Superior temporal gyrus (tissue), 1 donor: ENCODE measurements at regions not wholly inside any gene's neighbourhood (a gene's known extent, or its start where the extent isn't known, plus 50 kb on each side); places are given as distances from the start of the nearest gene placed in this dataset.

Experiments used
- DNase-seq: peaks from one replicate; pipeline ENCODE4 v3.0.0-alpha.2; 2016; ENCODE audit errors: extremely low spot score

GRCh38 chr6:165986914-165987482 is 180.7 kb downstream of the TBXT start:
- DNase-seq, result no peak

- DNase-seq, result no peak
Observed at GRCh38 chr6:165986311-165986913, 181.2 kb downstream of the TBXT start.

GRCh38 chr6:165985806-165986299 is 181.8 kb downstream of the TBXT start:
- no peak for DNase-seq

- DNase-seq, result peak; percentile 27
Observed at GRCh38 chr6:165985281-165985805, 182.3 kb downstream of the TBXT start.

GRCh38 chr6:165984729-165985275 is 182.8 kb downstream of the TBXT start:
- no peak for DNase-seq

- no peak for DNase-seq
Observed at GRCh38 chr6:165983112-165984072, 184.3 kb downstream of the TBXT start.

GRCh38 chr6:165978476-165978875 is 189.2 kb downstream of the TBXT start:
- DNase-seq, result no peak

GRCh38 chr6:165976684-165977083 is 191.0 kb downstream of the TBXT start:
- DNase-seq, result no peak

GRCh38 chr6:165974817-165975216 is 192.8 kb downstream of the TBXT start:
- DNase-seq, result no peak

- no peak for DNase-seq
Observed at GRCh38 chr6:165973473-165973872, 194.2 kb downstream of the TBXT start.

- DNase-seq, result no peak
Observed at GRCh38 chr6:165972139-165972802, 195.4 kb downstream of the TBXT start.

- no peak for DNase-seq
Observed at GRCh38 chr6:165971202-165971601, 196.4 kb downstream of the TBXT start.

GRCh38 chr6:165970001-165970400 is 197.7 kb downstream of the TBXT start:
- DNase-seq, result no peak

- DNase-seq, result no peak
Observed at GRCh38 chr6:165969184-165969583, 198.5 kb downstream of the TBXT start.

GRCh38 chr6:165968408-165968807 is 199.2 kb downstream of the TBXT start:
- no peak for DNase-seq

- DNase-seq, result no peak
Observed at GRCh38 chr6:165967810-165968407, 199.7 kb downstream of the TBXT start.

- no peak for DNase-seq
Observed at GRCh38 chr6:165963750-165964149, 203.9 kb downstream of the TBXT start.

GRCh38 chr6:165962366-165962765 is 205.3 kb downstream of the TBXT start:
- no peak for DNase-seq

- no peak for DNase-seq
Observed at GRCh38 chr6:165961233-165961632, 206.4 kb downstream of the TBXT start.

- no peak for DNase-seq
Observed at GRCh38 chr6:165960695-165961094, 207.0 kb downstream of the TBXT start.

- DNase-seq, result no peak
Observed at GRCh38 chr6:165959627-165960026, 208.0 kb downstream of the TBXT start.
